CD4-positive, CD25-positive, alpha-beta regulatory T cell (primary cell): ENCODE measurements at regions not wholly inside any gene's neighbourhood (a gene's known extent, or its start where the extent isn't known, plus 50 kb on each side); places are given as distances from the start of the nearest gene placed in this dataset.
"Not testable (repeated sequence)": the region's sequence is repeated elsewhere in the genome, so short reads cannot be mapped to it uniquely, and the experiment has no call there.

Experiments used
- ATAC-seq, 2 donors: fragments of 150-1000 bp; cut with Tn5 transposase; one replicate each; pipeline ENCODE4 v1.10.0; 2021; ENCODE audit warnings: low read depth in 2 of 2, moderate number of reproducible peaks in 2 of 2, moderate library complexity in 1 of 2
- DNase-seq, 3 donors: peaks; one replicate each; pipeline versions ENCODE4 v3.0.0 to v3.0.0-alpha.2; 2012 to 2022; ENCODE audit warnings: mixed read lengths in 1 of 3
- H3K27ac ChIP-seq: one replicate; pipeline ENCODE4 v1.7.0; 2013; ENCODE audit warnings: mild to moderate bottlenecking, low read length; ENCODE audit not compliant: insufficient read depth, poor library complexity, severe bottlenecking
- H3K27me3 ChIP-seq: one replicate; pipeline ENCODE4 v1.7.0; 2013; ENCODE audit warnings: low read length; ENCODE audit not compliant: control insufficient read depth, insufficient read depth
- H3K36me3 ChIP-seq: one replicate; pipeline ENCODE4 v1.7.0; 2013; ENCODE audit warnings: mild to moderate bottlenecking, low read length, moderate library complexity; ENCODE audit not compliant: control insufficient read depth, insufficient read depth
- H3K4me1 ChIP-seq: 2 replicates; pipeline ENCODE4 v1.7.0; 2013; ENCODE audit warnings: mild to moderate bottlenecking, low read length; ENCODE audit not compliant: insufficient read depth, control insufficient read depth, poor library complexity, severe bottlenecking
- H3K4me3 ChIP-seq: one replicate; pipeline ENCODE4 v1.7.0; 2013; ENCODE audit warnings: low read depth, mild to moderate bottlenecking, low read length, moderate library complexity
- H3K9me3 ChIP-seq, 2 experiments: 1 replicate in 1 of 2; 2 replicates in 1 of 2; pipeline ENCODE4 v1.7.0; 2013; ENCODE audit warnings: low read length in 2 of 2, mild to moderate bottlenecking in 1 of 2, moderate library complexity in 1 of 2; ENCODE audit not compliant: control insufficient read depth in 2 of 2
- H3K27ac Mint-ChIP-seq, 3 donors: one replicate each; pipeline ENCODE4 v1.8.0; 2020 to 2022; ENCODE audit warnings: mild to moderate bottlenecking in 3 of 3, mixed read lengths in 3 of 3, moderate library complexity in 2 of 3
- H3K27me3 Mint-ChIP-seq: one replicate; pipeline ENCODE4 v1.8.0; 2022; ENCODE audit warnings: mild to moderate bottlenecking, mixed read lengths
- H3K36me3 Mint-ChIP-seq: one replicate; pipeline ENCODE4 v1.8.0; 2020; ENCODE audit warnings: mixed read lengths
- H3K4me1 Mint-ChIP-seq, 4 donors: one replicate each; pipeline ENCODE4 v1.8.0; 2020 to 2022; ENCODE audit warnings: mixed read lengths in 4 of 4, mild to moderate bottlenecking in 1 of 4
- H3K4me3 Mint-ChIP-seq, 4 donors: one replicate each; pipeline ENCODE4 v1.8.0; 2020 to 2022; ENCODE audit warnings: mild to moderate bottlenecking in 4 of 4, mixed read lengths in 4 of 4, moderate library complexity in 3 of 4
- H3K9me3 Mint-ChIP-seq, 7 donors: one replicate each; pipeline ENCODE4 v1.8.0; 2020 to 2022; ENCODE audit warnings: mixed read lengths in 7 of 7, mild to moderate bottlenecking in 3 of 7, moderate library complexity in 2 of 7

DNA sequence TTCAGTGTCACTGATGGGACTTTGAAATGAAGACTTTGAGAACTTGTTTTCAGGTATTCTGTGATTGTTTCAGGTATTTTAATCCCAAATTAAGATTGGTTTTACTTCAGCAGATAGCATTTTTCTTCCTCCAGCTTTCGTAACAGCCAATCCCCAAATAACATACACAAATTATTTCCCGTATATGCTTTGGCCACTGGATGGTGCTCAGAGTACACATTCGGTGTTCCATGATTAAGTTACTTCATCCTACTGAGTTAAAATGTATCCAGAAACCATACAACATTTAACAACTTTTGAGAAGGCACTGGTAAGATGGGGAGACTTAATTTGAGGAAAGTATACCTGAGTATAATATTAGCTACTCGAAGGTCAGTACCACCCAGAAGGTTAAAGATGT lies 233.4 kb upstream of the FAM47A start:
- H3K4me3 Mint-ChIP-seq = no peak overlapping the region
- no peak overlapping the region for H3K27ac ChIP-seq
- H3K4me1 ChIP-seq = no peaks in the 10 kb centered on the region
- H3K27me3 Mint-ChIP-seq = no peaks in the 10 kb centered on the region
- H3K27me3 ChIP-seq = no peaks in the 10 kb centered on the region
- no peaks in the 10 kb centered on the region for H3K36me3 ChIP-seq
- H3K4me1 Mint-ChIP-seq = no peaks in the 10 kb centered on the region
- no peak overlapping the region for H3K4me3 ChIP-seq
- H3K9me3 ChIP-seq = no peaks in the 10 kb centered on the region
- H3K27ac Mint-ChIP-seq = no peak overlapping the region
- peaks cover 0 to 13% (median 0%) of the 10 kb centered on the region in 7 donors for H3K9me3 Mint-ChIP-seq
- ATAC-seq (no peak), DNase-seq (no peak)
- H3K36me3 Mint-ChIP-seq = no peaks in the 10 kb centered on the region

DNA sequence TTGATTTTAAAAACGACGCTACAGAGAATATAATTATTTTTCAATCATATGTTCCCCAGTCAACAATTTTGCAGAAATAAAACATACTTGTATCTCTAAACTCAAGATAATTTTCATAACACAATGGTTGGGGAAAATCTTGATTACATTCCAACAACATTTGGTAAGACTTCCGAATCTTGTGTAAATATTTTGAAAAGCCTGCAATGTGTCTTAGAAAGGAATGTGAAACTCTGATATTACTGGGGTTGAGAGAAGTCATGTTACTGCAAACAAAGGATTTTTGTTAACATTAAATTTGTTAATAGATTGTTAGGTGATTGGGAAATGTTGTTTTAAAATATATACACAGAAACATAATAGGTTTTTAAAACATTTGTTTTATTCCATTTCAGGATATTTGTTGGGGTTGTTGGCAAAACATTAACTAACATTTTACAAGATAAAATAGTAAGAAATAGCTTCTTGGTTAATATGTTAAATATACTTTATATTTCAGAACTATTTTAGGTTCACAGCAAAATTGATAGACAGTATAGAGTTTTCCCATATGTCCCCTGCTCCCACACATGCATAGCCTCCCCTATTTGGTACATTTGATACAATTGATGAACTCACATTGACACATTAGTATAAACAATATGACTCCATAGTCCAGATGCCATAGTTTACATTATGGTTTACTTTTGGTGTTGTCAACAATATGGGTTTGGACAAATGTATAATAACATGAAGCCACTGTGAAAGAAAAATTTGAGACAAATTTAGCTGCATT lies 218.6 kb upstream of the FAM47A start:
- Histone ChIP-seq H3K4me3 (no peak overlapping the region), H3K27me3 (no peaks in the 10 kb centered on the region), H3K36me3 (no peaks in the 10 kb centered on the region), H3K4me1 (no peaks in the 10 kb centered on the region), H3K9me3 (peaks cover 0 to 2% of the 10 kb centered on the region in 2 experiments), H3K27ac (no peak overlapping the region)
- Mint-ChIP-seq H3K4me1 (no peaks in the 10 kb centered on the region), H3K36me3 (no peaks in the 10 kb centered on the region), H3K4me3 (no peak overlapping the region), H3K9me3 (peaks cover 0 to 7% (median 2%) of the 10 kb centered on the region in 7 donors), H3K27ac (no peak overlapping the region), H3K27me3 (no peaks in the 10 kb centered on the region)
- ATAC-seq = no peak
- no peak for DNase-seq

DNA sequence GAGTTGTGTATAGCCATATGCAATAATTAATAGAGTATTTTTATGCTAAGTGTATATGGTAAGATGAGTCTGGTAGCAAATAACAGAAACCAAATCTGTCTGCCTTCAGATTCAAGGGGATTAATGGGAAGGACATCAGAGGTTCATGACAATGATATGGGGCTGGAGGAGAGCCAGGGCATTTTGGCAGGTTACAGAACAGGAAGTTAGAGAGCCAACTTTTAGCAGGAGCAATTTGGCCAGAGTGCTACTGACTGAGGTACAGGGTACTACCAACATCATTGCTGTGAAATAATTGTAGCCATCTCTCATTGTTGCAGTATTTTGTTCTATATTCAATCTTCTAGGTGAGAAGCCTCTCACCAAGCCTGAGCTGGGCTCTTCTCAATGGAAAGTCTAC lies 210.9 kb upstream of the FAM47A start:
- ATAC-seq = no peak
- no peaks in the 10 kb centered on the region for H3K36me3 Mint-ChIP-seq
- Histone ChIP-seq H3K27ac (no peak overlapping the region), H3K27me3 (no peaks in the 10 kb centered on the region), H3K36me3 (no peaks in the 10 kb centered on the region), H3K9me3 (no peaks in the 10 kb centered on the region), H3K4me1 (no peaks in the 10 kb centered on the region), H3K4me3 (no peak overlapping the region)
- no peak overlapping the region for H3K4me3 Mint-ChIP-seq
- H3K27me3 Mint-ChIP-seq = no peaks in the 10 kb centered on the region
- H3K4me1 Mint-ChIP-seq = no peaks in the 10 kb centered on the region
- no peak overlapping the region for H3K27ac Mint-ChIP-seq
- no peak for DNase-seq
- peaks cover 0 to 8% (median 4%) of the 10 kb centered on the region in 7 donors for H3K9me3 Mint-ChIP-seq

DNA sequence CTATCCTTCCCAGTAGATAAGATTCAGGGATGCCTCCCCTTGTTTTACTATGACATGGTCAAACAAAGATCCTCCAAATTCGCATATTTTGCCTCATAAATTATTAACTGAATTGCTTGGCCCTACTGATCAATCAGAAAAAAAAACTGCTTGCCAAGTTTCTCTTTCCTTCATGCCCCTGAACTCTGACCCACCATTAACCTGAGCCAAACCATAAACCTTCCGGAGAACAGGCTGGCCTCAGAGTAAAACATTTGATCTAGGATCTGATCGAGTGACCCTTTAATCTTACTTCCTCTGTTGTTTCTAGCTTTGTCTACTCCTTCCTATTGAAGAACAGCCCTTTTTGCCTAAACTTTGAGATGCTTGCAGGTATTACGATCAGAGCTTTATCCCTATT lies 209.7 kb upstream of the FAM47A start:
- ATAC-seq (no peak), DNase-seq (no peak)
- no peak overlapping the region for H3K4me3 Mint-ChIP-seq
- H3K27ac ChIP-seq = no peak overlapping the region
- no peak overlapping the region for H3K4me3 ChIP-seq
- H3K36me3 Mint-ChIP-seq = no peaks in the 10 kb centered on the region
- H3K4me1 Mint-ChIP-seq = no peaks in the 10 kb centered on the region
- no peaks in the 10 kb centered on the region for H3K27me3 ChIP-seq
- no peaks in the 10 kb centered on the region for H3K9me3 ChIP-seq
- H3K9me3 Mint-ChIP-seq = peaks cover 0 to 11% (median 4%) of the 10 kb centered on the region in 7 donors
- no peaks in the 10 kb centered on the region for H3K4me1 ChIP-seq
- no peaks in the 10 kb centered on the region for H3K36me3 ChIP-seq
- no peaks in the 10 kb centered on the region for H3K27me3 Mint-ChIP-seq
- H3K27ac Mint-ChIP-seq = no peak overlapping the region

DNA sequence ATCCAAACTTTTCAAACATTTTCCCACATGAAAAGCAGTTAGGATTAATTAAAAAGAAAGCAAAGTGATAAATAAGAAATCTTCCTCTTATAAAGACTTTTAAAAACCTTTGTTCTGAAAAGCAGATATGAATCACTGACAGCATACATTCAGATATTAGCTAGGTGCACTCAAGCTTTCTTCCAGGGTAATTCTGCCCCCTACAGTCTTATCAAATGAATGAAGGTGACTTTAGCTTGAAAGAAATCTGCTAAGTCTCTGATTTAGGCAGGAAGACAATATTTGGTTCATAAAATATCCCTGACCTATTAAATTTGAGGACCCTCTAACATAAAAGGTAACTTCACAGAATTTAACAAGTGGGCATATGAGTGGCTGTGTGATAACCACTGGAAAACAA lies 209.1 kb upstream of the FAM47A start:
- Mint-ChIP-seq H3K4me3 (no peak overlapping the region), H3K4me1 (no peaks in the 10 kb centered on the region), H3K27ac (no peak overlapping the region), H3K27me3 (no peaks in the 10 kb centered on the region), H3K9me3 (peaks cover 0 to 11% (median 5%) of the 10 kb centered on the region in 7 donors), H3K36me3 (no peaks in the 10 kb centered on the region)
- no peaks in the 10 kb centered on the region for H3K36me3 ChIP-seq
- DNase-seq = no peak
- no peaks in the 10 kb centered on the region for H3K9me3 ChIP-seq
- no peaks in the 10 kb centered on the region for H3K4me1 ChIP-seq
- no peaks in the 10 kb centered on the region for H3K27me3 ChIP-seq
- no peak for ATAC-seq
- no peak overlapping the region for H3K4me3 ChIP-seq
- H3K27ac ChIP-seq = no peak overlapping the region

DNA sequence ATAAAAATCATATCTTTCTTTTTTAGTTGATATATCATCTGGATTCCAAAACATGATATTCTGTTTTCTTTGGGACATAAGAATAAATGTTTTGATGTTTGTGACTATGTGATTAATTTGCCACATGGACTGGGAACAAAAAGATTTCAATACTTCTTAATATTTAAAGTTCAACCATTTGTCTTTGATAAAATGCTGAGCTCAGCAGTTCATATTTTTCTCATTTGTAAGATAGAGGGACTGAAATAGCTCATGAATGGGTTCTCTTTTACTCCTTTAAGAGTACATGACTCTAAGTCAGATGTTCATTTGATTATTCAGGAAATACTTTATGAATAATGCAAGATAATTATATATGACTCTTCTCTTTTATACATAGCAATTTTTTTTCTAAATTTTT lies 205.9 kb upstream of the FAM47A start:
- H3K4me3 ChIP-seq = no peak overlapping the region
- Mint-ChIP-seq H3K9me3 (peaks cover 0 to 12% (median 4%) of the 10 kb centered on the region in 7 donors), H3K4me1 (no peaks in the 10 kb centered on the region), H3K36me3 (no peaks in the 10 kb centered on the region), H3K4me3 (no peak overlapping the region), H3K27me3 (no peaks in the 10 kb centered on the region), H3K27ac (no peak overlapping the region)
- H3K36me3 ChIP-seq = no peaks in the 10 kb centered on the region
- no peaks in the 10 kb centered on the region for H3K4me1 ChIP-seq
- H3K27ac ChIP-seq = no peak overlapping the region
- H3K27me3 ChIP-seq = no peaks in the 10 kb centered on the region
- ATAC-seq (no peak), DNase-seq (no peak)
- no peaks in the 10 kb centered on the region for H3K9me3 ChIP-seq

DNA sequence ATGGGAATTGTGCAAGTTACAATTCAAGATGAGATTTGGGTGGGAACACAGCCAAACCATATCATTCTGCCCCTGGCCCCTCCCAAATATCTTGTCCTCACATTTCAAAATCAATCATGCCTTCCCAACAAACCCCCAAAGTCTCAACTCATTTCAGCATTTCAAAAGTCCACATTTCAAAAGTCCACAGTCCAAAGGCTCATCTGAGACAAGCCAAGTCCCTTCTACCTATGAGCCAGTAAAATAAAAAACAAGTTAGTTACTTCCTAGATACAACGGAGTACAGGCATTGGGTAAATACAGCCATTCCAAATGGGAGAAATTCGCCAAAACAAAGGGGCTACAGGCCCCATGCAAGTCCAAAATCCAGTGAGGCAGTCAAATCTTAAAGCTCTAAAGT lies 203.3 kb upstream of the FAM47A start:
- H3K36me3 ChIP-seq, H3K4me3 Mint-ChIP-seq, H3K9me3 ChIP-seq, H3K4me1 Mint-ChIP-seq, H3K9me3 Mint-ChIP-seq, ATAC-seq, H3K27ac ChIP-seq, H3K27me3 ChIP-seq, H3K36me3 Mint-ChIP-seq, H3K4me1 ChIP-seq, H3K27ac Mint-ChIP-seq, DNase-seq, H3K4me3 ChIP-seq, H3K27me3 Mint-ChIP-seq: not testable (repeated sequence)

DNA sequence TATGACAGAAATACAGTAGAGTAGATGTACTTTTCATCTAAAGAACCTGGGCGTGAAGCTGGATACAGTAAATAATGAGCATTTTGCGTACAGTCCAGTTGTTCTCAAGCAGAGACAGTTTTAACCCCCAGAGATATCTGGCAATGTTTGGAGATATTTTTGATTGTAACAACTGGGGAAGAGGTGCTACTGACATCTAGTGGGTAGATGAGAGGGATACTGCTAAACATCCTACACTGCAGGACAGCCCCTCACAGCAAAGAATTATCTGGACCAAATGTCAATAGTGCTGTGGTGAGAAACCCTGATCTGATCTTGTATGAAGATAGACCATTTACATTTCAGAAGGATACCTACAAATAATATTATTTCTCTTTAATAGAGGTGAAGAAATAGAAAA lies 200.2 kb upstream of the FAM47A start:
- no peaks in the 10 kb centered on the region for H3K27me3 Mint-ChIP-seq
- H3K36me3 Mint-ChIP-seq = no peaks in the 10 kb centered on the region
- Histone ChIP-seq H3K4me3 (no peak overlapping the region), H3K4me1 (no peaks in the 10 kb centered on the region), H3K9me3 (no peaks in the 10 kb centered on the region), H3K27ac (no peak overlapping the region), H3K36me3 (no peaks in the 10 kb centered on the region), H3K27me3 (no peaks in the 10 kb centered on the region)
- DNase-seq = no peak
- H3K9me3 Mint-ChIP-seq = peaks cover 0 to 7% (median 2%) of the 10 kb centered on the region in 7 donors
- no peak for ATAC-seq
- H3K4me3 Mint-ChIP-seq = no peak overlapping the region
- no peaks in the 10 kb centered on the region for H3K4me1 Mint-ChIP-seq
- no peak overlapping the region for H3K27ac Mint-ChIP-seq
